ENCODE measurements at regions not wholly inside any gene's neighbourhood (a gene's known extent, or its start where the extent isn't known, plus 50 kb on each side); places are given as distances from the start of the nearest gene placed in this dataset.

DNA sequence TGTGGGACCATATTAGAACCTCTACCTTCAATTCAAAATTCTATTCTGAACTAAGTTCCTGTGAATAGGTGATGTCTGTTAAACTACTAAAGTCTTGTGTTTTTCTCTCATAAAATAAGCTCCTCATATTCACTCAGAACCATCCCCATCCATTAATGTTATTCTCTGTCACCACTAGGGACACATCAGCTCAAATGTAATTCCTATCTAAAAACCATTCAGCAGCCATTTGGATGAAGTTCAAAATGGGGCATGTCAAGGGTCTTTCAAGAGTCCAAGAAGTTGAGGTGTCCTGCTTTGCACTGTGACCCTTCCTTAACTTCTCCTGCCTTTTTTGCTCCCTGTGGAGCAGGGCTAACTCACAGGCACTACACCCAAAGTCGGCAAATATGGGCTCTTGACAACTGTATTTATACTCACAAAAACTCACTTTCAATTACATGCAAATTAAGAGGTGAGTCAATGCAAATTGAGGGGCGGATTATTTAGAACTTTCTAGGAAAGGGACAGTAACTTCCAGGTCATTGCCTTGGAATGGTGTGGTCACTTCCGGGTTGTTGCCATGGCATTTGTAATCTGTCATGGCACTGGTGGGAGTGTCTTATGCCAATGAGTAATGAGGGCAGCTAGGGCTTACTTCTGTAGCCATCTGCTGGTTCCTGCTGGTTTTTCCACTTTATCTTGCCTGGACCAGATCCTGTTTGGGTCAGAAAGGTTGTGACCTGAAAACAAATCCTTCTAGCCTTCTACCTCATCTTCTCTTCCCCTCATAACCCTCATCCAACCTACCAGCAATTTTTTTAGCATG is 128.2 kb upstream of the COX10 start:
- no peak for DNase-seq

DNA sequence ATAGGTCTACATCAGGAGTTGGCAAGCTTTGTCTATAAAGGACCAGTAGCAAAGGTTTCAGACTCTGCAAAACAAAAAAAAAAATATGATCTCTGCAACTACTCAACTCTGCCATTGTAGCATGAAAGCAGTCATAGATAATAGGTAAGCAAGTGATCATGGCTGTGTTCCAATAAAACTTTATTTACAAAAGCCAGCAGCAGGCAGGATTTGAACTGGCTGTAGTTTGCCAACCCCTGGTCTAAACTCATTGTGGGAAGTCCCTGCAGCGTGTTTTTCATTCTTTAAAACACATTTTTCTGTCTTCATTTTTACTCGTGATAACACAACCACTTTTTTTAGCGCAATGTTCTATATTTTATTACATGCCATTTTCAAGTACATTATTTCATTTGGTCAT is 127.5 kb upstream of the COX10 start:
- DNase-seq = no peak

- no peak for DNase-seq
Observed at GRCh38 chr17:13943909-13944308, 125.4 kb upstream of the COX10 start.

GRCh38 chr17:13947499-13947898 is 121.8 kb upstream of the COX10 start:
- DNase-seq = no peak

GRCh38 chr17:13952009-13952750 is 117.1 kb upstream of the COX10 start:
- no peak for DNase-seq

- no peak for DNase-seq
Observed at GRCh38 chr17:13953841-13954240, 115.5 kb upstream of the COX10 start.

DNA sequence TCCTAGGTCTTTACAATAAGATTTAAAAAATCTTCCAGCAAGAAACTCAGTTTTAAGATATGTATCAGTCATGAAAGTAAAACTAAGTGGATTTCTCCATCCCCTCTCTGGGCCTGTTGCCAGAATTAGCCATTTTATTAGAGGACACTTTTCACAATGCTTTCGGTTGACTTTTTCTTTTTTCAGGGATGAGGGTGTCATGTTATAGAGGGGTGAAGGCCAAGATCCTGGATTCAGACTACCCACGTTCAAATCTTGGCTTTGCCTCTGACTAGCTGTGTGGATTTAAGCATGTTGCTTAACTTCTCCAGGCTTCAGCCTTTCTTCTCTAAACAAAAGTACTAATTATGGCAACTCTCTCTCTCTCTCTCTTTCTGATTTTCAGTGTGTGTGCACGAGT is 111.7 kb upstream of the COX10 start:
- DNase-seq = no peak

DNA sequence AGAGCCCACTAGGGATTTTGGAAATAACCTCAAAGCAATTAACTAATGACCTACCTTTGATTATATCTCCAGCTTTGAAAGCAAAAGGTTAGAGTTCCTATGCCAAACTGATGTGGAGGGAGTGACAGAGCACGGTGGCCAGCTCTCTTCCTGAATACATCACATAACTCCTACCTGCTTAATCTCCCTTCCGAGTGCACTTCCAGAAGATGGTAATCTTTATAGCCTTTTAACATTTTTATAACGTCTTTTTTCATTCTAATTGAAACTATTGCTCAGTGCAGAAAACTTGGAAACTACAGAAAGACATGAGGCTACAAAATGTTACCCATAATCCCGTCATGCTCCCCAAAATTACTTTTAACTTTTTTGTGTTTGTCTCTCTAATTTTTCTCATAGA is 110.5 kb upstream of the COX10 start:
- no peak for DNase-seq

DNA sequence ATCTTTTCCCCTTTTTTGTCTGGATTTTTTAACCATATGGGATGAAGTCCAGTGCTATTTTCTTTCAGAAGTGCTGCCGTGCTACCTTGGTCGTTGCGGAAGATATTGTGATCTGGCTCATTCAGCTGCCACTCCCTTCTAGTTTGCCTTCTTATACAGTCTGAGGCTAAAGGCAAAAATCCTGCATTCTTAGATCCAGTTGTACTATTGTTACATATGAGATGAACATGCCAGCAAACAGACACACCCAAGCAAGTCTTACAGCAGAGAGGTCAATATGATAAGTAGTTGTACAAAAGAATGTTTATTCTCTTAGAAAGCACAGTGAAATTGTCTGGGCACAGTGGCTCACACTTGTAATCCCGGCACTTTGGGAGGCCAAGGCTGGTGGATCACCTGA is 108.0 kb upstream of the COX10 start:
- no peak for DNase-seq

DNA sequence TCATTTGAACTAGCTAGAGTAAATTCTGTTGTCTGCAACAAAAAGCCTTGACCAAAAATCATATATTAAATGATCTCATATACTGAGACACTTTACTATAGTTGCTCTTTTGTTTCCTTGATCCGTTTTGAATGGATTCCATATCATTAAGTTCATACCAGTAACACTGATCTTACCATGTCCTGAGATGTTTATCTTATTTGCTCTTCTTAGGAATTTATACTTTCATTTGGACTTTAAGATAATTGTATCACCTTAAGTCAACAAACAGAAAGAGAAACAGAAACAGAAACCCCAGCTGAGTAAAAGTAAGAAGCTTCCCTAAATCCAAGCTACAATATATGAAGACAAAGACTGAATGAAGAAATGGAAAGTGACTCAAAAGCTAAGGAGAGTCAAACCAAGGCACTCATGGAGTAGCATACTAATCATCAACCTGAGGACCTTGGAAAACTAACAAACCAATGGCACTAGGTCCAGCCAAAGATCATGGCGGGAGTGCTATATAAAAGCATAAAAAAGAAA is 106.5 kb upstream of the COX10 start:
- no peak for DNase-seq

DNA sequence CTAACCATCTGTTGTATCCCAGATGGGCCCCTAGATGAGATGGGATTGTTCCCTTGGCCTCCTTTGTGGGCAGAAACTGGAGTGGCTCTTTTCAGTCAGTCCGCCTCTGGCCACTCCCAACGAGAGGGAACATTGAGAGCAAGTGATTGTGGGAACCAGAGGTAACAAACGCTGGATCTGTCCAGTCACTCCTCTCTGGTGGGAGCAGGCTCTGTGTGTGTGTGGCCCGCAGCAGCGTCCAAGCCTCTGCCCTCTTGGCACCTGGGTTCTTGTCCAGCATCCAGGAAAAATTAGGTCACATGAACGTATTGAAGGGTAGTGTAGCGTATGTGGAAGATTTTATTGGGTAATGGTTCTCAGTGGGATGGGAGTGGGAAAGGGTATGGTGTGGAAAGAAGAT is 101.9 kb upstream of the COX10 start:
- DNase-seq = no peak

DNA sequence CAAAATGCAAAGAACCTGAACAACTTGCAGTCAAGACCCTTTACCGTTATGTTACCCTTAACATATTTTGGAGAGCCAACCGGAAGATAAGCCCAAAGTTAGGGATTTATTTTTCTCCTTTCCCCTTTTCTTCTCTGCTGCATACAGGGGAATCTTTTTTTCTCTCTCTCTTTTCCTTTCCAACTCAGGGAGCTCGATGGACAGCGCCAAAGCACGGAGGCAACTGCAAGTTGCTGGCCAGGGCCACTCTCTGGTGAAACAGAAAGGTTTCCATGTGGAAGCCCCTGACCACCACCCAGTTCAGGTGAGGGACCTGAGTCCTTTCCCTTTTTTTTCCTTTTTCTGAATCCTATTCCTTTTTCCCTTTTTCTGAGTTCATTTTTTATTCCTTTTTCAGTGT is 98.8 kb upstream of the COX10 start:
- DNase-seq = no peak

- DNase-seq = no peak
Observed at GRCh38 chr17:13973960-13974651, 95.2 kb upstream of the COX10 start.

GRCh38 chr17:13977837-13978236 is 91.5 kb upstream of the COX10 start:
- DNase-seq = no peak

GRCh38 chr17:13978478-13978877 is 90.8 kb upstream of the COX10 start:
- DNase-seq = no peak

DNA sequence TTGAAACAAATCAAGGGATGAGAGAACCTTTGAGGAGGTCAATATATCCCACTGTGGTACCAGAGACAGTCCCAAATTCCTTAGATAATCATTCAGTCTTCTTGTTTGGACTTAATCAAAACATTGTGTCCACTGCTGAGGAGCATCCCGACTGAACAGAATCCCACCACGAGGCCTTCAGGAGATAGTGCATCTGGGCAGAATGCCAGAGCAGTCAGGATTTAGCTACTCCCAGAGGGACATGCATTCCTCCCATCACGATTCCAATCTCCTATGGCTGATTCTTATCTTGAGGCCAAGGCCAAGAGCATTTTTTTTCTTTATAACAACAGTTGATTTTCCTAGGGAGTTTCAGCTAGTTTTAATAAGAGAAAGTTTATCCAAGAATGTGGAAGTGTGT is 87.4 kb upstream of the COX10 start:
- DNase-seq = no peak

DNA sequence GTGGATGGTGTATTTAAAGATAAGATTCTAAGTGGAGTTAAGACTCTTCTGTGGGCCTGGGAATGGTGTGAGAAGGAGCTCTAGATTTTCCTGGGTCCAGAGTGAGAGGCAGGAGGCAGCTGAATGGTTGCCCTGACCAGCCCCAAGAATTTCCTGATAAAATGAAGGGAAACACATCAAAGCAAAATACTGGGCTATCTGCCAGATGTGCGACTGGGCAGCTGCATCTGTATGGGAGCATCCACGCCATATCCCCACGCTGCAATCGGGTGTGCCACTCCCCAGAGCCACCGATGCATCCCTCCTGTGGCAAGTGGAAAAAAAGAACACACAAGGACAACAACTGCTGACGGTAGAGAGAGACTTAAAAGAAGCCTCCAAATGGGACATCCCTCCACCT is 84.3 kb upstream of the COX10 start:
- no peak for DNase-seq

- DNase-seq = no peak
Observed at GRCh38 chr17:13986855-13987254, 82.4 kb upstream of the COX10 start.

DNA sequence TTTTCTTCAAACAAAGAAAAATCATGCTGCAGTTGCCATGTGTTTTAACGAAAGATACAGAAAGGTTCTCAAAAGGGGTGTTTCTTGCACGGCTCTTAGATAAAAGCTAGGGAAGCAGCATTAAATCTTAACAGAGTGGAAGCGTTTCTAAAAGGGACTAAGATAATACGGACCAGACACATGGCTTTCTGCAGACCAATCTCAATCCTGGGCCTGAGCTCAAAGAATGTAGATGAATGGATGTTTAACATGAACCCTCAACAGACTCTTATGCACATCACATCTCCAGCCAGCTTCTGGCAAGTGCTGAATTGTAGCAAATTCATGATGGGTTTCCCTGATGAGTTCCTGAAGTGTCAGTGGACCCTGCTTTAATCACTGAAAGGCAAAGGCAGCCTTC is 80.2 kb upstream of the COX10 start:
- no peak for DNase-seq

DNA sequence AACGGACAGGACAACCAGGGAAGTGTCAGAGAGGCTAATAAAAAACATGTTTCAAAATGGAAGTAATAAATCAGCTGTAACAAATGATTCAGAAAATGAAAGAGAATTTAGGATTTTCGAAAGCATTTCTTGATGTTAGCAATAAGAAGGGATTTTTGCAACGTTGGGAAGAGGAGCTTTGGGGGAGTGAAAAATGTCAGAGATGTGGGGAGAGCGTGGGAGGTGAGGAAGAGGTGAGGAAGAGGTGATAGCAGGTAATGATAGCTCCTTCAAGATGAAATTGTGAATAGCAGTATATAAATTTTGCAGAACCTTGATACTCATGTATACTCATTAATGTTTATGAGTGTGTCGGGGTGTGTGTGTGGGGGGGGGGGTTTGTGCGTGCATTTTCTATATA is 76.2 kb upstream of the COX10 start:
- DNase-seq = no peak

GRCh38 chr17:13994050-13994449 is 75.3 kb upstream of the COX10 start:
- no peak for DNase-seq

DNA sequence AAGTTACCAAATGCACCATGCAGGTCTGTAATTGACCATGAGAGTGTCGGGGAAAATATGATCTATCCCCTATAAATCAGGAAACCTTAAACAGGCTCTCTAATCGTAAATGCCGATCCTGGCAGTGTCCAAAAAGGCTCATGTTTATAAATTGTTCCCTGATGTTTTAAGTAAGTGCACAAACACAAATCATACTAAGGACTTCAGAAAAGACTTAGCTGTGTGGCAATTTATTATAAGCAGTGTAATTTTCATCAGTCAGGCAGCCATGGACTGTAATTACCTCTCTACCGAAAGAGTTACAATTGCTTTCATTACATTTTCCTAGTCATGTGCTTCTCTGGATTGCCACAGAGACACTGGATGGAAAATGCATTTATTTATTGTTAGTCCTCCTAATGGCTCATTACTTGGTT is 73.4 kb upstream of the COX10 start:
- no peak for DNase-seq

DNA sequence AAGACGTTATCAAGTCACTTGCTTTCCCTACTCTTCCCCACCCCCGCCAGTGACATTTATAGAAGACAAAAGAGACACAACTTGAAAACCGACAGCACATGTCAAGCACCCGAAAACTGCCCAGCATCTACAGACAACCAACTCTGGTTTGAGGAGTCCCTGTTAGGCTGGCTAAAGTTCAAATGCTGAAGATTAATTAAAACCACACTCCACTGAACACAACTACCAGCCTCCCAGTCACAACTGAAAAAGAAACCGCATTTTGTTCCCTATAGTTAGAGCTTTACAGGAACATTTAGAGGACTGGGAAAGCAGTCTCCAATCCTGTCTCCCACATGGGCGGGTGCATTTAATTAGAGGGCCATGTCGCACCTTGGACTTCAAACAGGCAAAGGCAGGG is 73.0 kb upstream of the COX10 start:
- no peak for DNase-seq

GRCh38 chr17:13996748-13997147 is 72.6 kb upstream of the COX10 start:
- no peak for DNase-seq

Data from stimulated activated CD4-positive, alpha-beta T cell treated with anti-CD3 and anti-CD28 coated beads, Interleukin-1b, Interleukin-23, amount 100 ng/mL, for 48 hours (primary cell).